GM12865 (cell line): ENCODE measurements at regions not wholly inside any gene's neighbourhood (a gene's known extent, or its start where the extent isn't known, plus 50 kb on each side); places are given as distances from the start of the nearest gene placed in this dataset.
"Not testable (repeated sequence)": the region's sequence is repeated elsewhere in the genome, so short reads cannot be mapped to it uniquely, and the experiment has no call there.

ENCODE experiments used
- DNase-seq: peaks from one replicate; pipeline ENCODE4 v3.0.0; 2010; ENCODE audit warnings: low read depth
- H3K4me3 ChIP-seq: 2 replicates; pipeline ENCODE4 v1.5.1; 2011; ENCODE audit warnings: mild to moderate bottlenecking, low read depth, low read length, control low read depth
- CTCF ChIP-seq: IDR thresholded peaks from 2 replicates; pipeline ENCODE4 v1.5.1; 2011; ENCODE audit warnings: low read length, control low read depth, low read depth, inconsistent platforms; ENCODE audit not compliant: insufficient read depth; ENCODE audit errors: missing control alignments

- H3K4me3 ChIP-seq = no peak overlapping the region
- TF ChIP-seq CTCF = no peak
- no peak for DNase-seq
Observed at GRCh38 chr4:148634476-148634875, 192.3 kb upstream of the NR3C2 start.

GRCh38 chr4:148633720-148634119 lies 191.5 kb upstream of the NR3C2 start:
- DNase-seq = no peak
- no peak overlapping the region for H3K4me3 ChIP-seq
- no peak for TF ChIP-seq CTCF

- DNase-seq = no peak
- H3K4me3 ChIP-seq = no peak overlapping the region
- TF ChIP-seq CTCF = no peak
Observed at GRCh38 chr4:148632476-148632875, 190.3 kb upstream of the NR3C2 start.

- no peak for DNase-seq
- TF ChIP-seq CTCF = no peak
Observed at GRCh38 chr4:148630051-148630450, 187.8 kb upstream of the NR3C2 start.

GRCh38 chr4:148618856-148619255 lies 176.6 kb upstream of the NR3C2 start:
- H3K4me3 ChIP-seq = no peak overlapping the region
- no peak for TF ChIP-seq CTCF
- no peak for DNase-seq

More at GRCh38 chr4:148630051-148630450, 187.8 kb upstream of the NR3C2 start:
- no peak overlapping the region for H3K4me3 ChIP-seq

GRCh38 chr4:148608968-148609367 lies 166.8 kb upstream of the NR3C2 start:
- H3K4me3 ChIP-seq = no peak overlapping the region
- DNase-seq = no peak
- no peak for TF ChIP-seq CTCF

- not testable (repeated sequence) for H3K4me3 ChIP-seq, DNase-seq
Observed at GRCh38 chr4:148598418-148599207, 156.4 kb upstream of the NR3C2 start.
